ENCODE measurements at regions not wholly inside any gene's neighbourhood (a gene's known extent, or its start where the extent isn't known, plus 50 kb on each side); places are given as distances from the start of the nearest gene placed in this dataset.
"Not testable (repeated sequence)": the region's sequence is repeated elsewhere in the genome, so short reads cannot be mapped to it uniquely, and the experiment has no call there.

DNA sequence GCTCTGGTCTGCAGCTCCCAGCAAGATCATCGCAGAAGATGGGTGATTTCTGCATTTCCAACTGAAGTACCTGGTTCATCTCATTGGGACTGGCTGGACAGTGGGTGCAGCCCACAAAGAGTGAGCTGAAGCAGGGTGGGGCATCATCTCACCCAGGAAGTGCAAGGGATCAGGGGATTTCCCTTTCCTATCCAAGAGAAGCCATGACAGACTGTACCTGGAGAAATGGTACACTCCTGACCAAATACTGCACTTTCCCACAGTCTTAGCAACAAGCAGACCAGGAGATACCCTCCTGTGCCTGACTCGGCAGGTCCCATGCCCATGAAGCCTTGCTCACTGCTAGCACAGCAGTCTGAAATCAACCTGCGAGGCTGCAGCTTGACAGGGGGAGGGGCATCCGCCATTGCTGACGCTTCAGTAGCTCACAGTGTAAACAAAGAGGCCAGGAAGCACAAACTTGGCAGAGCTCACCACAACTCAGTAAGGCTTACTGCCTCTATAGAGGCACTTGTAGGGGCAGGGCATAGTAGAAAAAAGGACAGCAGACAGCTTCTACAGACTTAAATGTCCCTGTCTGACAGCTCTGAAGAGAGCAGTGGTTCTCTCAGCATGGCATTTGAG, 60.5 kb downstream of the AREG start:
- not testable (repeated sequence) for H3K4me1 ChIP-seq (ENCODE audit: control insufficient read depth, insufficient read depth, low read length, poor library complexity, severe bottlenecking); H3K9me3 ChIP-seq (ENCODE audit: control insufficient read depth, low read length); H3K36me3 ChIP-seq (ENCODE audit: control insufficient read depth, insufficient read depth, low read length); H3K27ac ChIP-seq (ENCODE audit: insufficient read depth, low read length, poor library complexity, severe bottlenecking); DNase-seq; H3K27me3 ChIP-seq (replicated peaks; ENCODE audit: control insufficient read depth, insufficient read depth, low read length, poor library complexity, severe bottlenecking); H3K4me3 ChIP-seq (ENCODE audit: insufficient read depth, low read depth, low read length, poor library complexity, severe bottlenecking)

DNA sequence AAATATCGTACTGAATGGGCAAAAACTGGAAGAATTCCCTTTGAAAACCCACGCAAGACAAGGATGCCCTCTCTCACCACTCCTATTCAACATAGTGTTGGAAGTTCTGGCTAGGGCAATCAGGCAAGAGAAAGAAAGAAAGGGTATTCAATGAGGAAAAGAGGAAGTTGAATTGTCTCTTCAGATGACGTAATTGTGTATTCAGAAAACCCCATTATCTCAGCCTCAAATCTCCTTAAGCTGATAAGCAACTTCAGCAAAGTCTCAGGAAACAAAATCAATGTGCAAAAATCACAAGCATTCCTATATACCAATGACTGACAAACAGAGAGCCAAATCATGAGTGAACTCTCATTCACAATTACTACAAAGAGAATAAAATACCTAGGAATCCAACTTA, 64.4 kb downstream of the AREG start:
- DNase-seq; H3K4me1 ChIP-seq (ENCODE audit: control insufficient read depth, insufficient read depth, low read length, poor library complexity, severe bottlenecking); H3K36me3 ChIP-seq (ENCODE audit: control insufficient read depth, insufficient read depth, low read length); H3K4me3 ChIP-seq (ENCODE audit: insufficient read depth, low read depth, low read length, poor library complexity, severe bottlenecking); H3K27ac ChIP-seq (ENCODE audit: insufficient read depth, low read length, poor library complexity, severe bottlenecking); H3K27me3 ChIP-seq (replicated peaks; ENCODE audit: control insufficient read depth, insufficient read depth, low read length, poor library complexity, severe bottlenecking); H3K9me3 ChIP-seq (ENCODE audit: control insufficient read depth, low read length): not testable (repeated sequence)

DNA sequence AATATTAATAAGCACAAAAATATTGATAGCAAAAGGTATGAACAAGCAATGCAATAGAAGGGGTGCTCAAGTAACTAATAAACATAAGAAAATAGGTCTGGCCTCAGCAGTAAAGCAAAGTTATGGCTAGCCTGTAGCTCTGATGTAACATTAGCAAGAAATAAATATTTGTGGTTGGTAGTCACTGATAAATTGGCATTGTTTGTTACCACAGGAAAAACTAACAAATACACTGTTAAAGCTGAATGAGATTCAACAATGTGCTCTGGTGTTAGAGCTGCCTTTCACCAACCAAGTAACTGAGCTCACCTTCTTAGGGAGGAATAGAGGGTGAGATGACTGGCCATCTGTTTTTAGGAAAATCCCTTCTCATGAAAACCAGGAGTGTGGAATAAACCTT, 71.4 kb downstream of the AREG start:
- Histone ChIP-seq H3K4me1 (ENCODE audit: control insufficient read depth, insufficient read depth, low read length, poor library complexity, severe bottlenecking) (no peaks in the 10 kb centered on the region), H3K27me3 (replicated peaks; ENCODE audit: control insufficient read depth, insufficient read depth, low read length, poor library complexity, severe bottlenecking) (no peaks in the 10 kb centered on the region), H3K36me3 (ENCODE audit: control insufficient read depth, insufficient read depth, low read length) (no peaks in the 10 kb centered on the region), H3K9me3 (ENCODE audit: control insufficient read depth, low read length) (no peaks in the 10 kb centered on the region), H3K27ac (ENCODE audit: insufficient read depth, low read length, poor library complexity, severe bottlenecking) (no peak overlapping the region), H3K4me3 (ENCODE audit: insufficient read depth, low read depth, low read length, poor library complexity, severe bottlenecking) (no peak overlapping the region)
- no peak for DNase-seq

DNA sequence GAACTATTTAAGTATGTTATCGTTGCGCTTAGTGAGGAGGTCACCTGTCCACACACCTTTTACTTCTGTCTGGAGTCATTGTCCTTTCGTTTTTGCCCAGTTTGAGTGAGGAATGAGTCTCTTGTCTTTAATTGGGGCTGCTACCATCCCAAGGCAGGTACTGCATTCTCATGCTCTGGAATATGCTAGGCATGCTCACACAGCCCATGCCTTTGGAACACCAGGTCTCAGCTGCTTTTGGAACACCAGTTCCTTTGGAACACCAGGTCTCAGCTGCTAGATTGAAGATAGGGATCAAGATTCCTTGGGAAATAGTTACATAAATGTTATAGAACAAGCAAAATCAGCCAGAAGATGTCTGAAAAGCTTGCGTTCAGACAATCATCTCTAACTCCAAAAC, 73.1 kb downstream of the AREG start:
- DNase-seq: no peak

DNA sequence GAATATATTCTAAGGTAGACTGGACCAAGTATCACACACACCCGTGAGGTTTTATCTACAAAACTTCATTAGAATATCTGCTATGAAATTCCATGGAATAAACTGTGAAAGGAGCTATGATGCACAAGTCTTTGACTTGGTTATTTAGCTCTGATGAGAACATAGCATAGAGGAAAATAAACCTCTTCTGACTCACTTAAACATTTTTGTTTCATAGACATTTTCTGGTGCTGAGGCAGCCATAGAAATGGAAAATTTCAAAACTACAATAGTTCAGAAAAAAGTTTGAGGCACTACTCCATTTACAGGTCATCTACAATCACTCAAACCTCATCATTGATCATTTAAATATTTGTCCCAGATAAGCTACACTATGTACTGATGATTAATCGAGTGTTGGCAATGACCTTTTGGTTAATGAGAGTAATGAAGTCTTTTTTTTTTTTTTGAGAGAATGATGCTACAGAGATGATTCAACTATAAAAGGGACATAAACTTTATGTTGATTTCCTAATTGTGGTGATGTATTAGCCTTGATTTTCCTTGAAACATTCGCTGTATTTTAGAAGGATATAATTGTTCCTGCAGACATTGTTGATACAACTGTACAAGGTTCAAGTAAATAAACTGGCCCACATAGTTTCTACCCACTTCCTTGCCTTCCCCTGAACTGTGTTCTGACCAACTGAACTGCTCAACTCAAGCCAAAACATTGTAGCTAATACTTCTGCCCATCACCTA, 77.5 kb downstream of the AREG start:
- Histone ChIP-seq H3K4me3 (ENCODE audit: insufficient read depth, low read depth, low read length, poor library complexity, severe bottlenecking) (no peak overlapping the region), H3K27ac (ENCODE audit: insufficient read depth, low read length, poor library complexity, severe bottlenecking) (no peak overlapping the region), H3K4me1 (ENCODE audit: control insufficient read depth, insufficient read depth, low read length, poor library complexity, severe bottlenecking) (no peaks in the 10 kb centered on the region), H3K36me3 (ENCODE audit: control insufficient read depth, insufficient read depth, low read length) (no peaks in the 10 kb centered on the region), H3K9me3 (ENCODE audit: control insufficient read depth, low read length) (no peaks in the 10 kb centered on the region), H3K27me3 (replicated peaks; ENCODE audit: control insufficient read depth, insufficient read depth, low read length, poor library complexity, severe bottlenecking) (no peaks in the 10 kb centered on the region)
- DNase-seq: no peak

More for the DNA sequence above, 73.1 kb downstream of the AREG start:
- H3K9me3 ChIP-seq (ENCODE audit: control insufficient read depth, low read length): no peaks in the 10 kb centered on the region
- H3K27ac ChIP-seq (ENCODE audit: insufficient read depth, low read length, poor library complexity, severe bottlenecking): no peak overlapping the region
- H3K36me3 ChIP-seq (ENCODE audit: control insufficient read depth, insufficient read depth, low read length): no peaks in the 10 kb centered on the region
- H3K4me3 ChIP-seq (ENCODE audit: insufficient read depth, low read depth, low read length, poor library complexity, severe bottlenecking): no peak overlapping the region
- no peaks in the 10 kb centered on the region for H3K4me1 ChIP-seq (ENCODE audit: control insufficient read depth, insufficient read depth, low read length, poor library complexity, severe bottlenecking)
- no peaks in the 10 kb centered on the region for H3K27me3 ChIP-seq (replicated peaks; ENCODE audit: control insufficient read depth, insufficient read depth, low read length, poor library complexity, severe bottlenecking)

DNA sequence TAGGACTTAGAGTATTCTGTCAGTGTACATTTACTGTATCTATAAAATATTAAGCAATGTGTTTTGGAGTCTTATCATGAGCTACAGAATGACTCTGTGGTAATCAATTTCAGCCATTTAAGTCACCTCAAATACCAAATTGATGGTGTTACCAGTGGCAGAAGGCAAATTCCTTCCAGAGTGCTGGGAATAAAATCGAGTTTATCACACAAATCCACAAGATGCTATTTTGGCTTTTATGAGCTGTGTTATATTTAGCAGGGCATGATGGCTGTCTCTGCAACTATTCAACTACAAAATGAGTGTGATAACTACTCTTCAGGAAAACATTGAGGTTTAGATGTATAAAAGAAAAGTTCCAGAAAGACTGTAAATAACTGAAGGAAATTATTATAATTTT, 78.2 kb downstream of the AREG start:
- no peaks in the 10 kb centered on the region for H3K27me3 ChIP-seq (replicated peaks; ENCODE audit: control insufficient read depth, insufficient read depth, low read length, poor library complexity, severe bottlenecking)
- no peaks in the 10 kb centered on the region for H3K36me3 ChIP-seq (ENCODE audit: control insufficient read depth, insufficient read depth, low read length)
- H3K4me1 ChIP-seq (ENCODE audit: control insufficient read depth, insufficient read depth, low read length, poor library complexity, severe bottlenecking): no peaks in the 10 kb centered on the region
- H3K27ac ChIP-seq (ENCODE audit: insufficient read depth, low read length, poor library complexity, severe bottlenecking): no peak overlapping the region
- no peak for DNase-seq
- H3K4me3 ChIP-seq (ENCODE audit: insufficient read depth, low read depth, low read length, poor library complexity, severe bottlenecking): no peak overlapping the region
- no peaks in the 10 kb centered on the region for H3K9me3 ChIP-seq (ENCODE audit: control insufficient read depth, low read length)

DNA sequence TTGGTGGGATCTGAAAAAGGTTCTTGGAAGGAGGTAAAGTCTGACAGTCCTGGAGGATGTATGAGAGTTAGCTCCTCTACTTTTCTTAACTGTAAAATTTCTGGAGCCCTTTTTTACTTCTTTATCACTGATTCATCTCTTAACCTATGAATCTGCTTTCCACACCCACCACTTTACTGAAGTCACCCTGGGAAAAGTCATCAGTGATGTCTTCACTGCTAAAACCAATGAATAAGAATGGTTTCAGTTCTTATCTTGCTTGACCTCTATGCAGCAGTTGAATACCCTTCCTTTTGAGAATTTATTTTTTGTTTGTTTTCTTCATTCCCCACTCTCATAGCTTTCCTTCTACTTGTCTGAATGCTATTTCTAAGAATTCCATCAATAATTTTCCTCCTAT, 80.0 kb downstream of the AREG start:
- no peaks in the 10 kb centered on the region for H3K36me3 ChIP-seq (ENCODE audit: control insufficient read depth, insufficient read depth, low read length)
- no peak for DNase-seq
- H3K27ac ChIP-seq (ENCODE audit: insufficient read depth, low read length, poor library complexity, severe bottlenecking): no peak overlapping the region
- H3K9me3 ChIP-seq (ENCODE audit: control insufficient read depth, low read length): no peaks in the 10 kb centered on the region
- no peak overlapping the region for H3K4me3 ChIP-seq (ENCODE audit: insufficient read depth, low read depth, low read length, poor library complexity, severe bottlenecking)
- H3K4me1 ChIP-seq (ENCODE audit: control insufficient read depth, insufficient read depth, low read length, poor library complexity, severe bottlenecking): no peaks in the 10 kb centered on the region
- H3K27me3 ChIP-seq (replicated peaks; ENCODE audit: control insufficient read depth, insufficient read depth, low read length, poor library complexity, severe bottlenecking): no peaks in the 10 kb centered on the region

DNA sequence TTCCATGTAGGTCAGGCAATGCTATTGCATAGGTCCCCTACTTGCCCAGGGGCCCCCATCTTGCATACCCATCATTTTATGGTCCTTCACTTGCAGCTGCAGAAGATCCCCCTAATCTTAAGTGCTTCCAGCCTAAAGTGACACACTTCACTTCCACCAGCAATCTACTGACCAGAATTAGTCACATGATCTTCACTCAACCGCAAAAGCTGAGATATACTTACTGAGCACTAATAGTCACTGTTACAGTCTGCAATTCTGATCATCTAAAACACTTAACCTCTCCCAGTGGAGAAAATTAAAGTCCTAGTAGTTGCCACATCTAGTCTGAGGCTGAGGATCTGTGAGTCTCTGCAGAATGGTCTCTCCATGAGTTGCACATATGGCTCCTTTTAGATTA, 82.1 kb downstream of the AREG start:
- H3K27ac ChIP-seq (ENCODE audit: insufficient read depth, low read length, poor library complexity, severe bottlenecking): no peak overlapping the region
- no peaks in the 10 kb centered on the region for H3K36me3 ChIP-seq (ENCODE audit: control insufficient read depth, insufficient read depth, low read length)
- no peak for DNase-seq
- no peaks in the 10 kb centered on the region for H3K4me1 ChIP-seq (ENCODE audit: control insufficient read depth, insufficient read depth, low read length, poor library complexity, severe bottlenecking)
- peaks cover under 1% of the 10 kb centered on the region for H3K27me3 ChIP-seq (replicated peaks; ENCODE audit: control insufficient read depth, insufficient read depth, low read length, poor library complexity, severe bottlenecking)
- H3K4me3 ChIP-seq (ENCODE audit: insufficient read depth, low read depth, low read length, poor library complexity, severe bottlenecking): no peak overlapping the region
- H3K9me3 ChIP-seq (ENCODE audit: control insufficient read depth, low read length): no peaks in the 10 kb centered on the region

DNA sequence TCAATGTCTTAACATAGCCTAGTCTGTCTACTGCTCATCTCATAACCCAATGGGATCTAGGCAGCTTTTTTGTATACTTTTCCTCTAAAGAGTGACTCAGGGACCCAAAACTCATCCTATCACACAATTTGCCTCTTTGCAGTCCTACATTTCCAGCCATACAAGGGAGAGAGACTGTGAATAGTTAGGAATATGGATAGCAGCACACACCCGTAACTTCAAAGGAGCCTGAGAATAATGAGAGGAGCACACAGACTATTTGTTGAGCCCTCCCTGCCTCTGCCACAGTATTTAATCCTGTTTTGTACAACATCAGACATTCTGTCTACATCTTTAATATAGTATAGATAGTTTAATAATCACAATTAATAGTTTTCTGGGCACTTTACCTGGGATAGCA, 83.2 kb downstream of the AREG start:
- H3K27me3 ChIP-seq (replicated peaks; ENCODE audit: control insufficient read depth, insufficient read depth, low read length, poor library complexity, severe bottlenecking): peaks cover 2% of the 10 kb centered on the region
- no peaks in the 10 kb centered on the region for H3K9me3 ChIP-seq (ENCODE audit: control insufficient read depth, low read length)
- H3K4me1 ChIP-seq (ENCODE audit: control insufficient read depth, insufficient read depth, low read length, poor library complexity, severe bottlenecking): no peaks in the 10 kb centered on the region
- no peak overlapping the region for H3K4me3 ChIP-seq (ENCODE audit: insufficient read depth, low read depth, low read length, poor library complexity, severe bottlenecking)
- DNase-seq: no peak
- H3K27ac ChIP-seq (ENCODE audit: insufficient read depth, low read length, poor library complexity, severe bottlenecking): no peak overlapping the region
- H3K36me3 ChIP-seq (ENCODE audit: control insufficient read depth, insufficient read depth, low read length): no peaks in the 10 kb centered on the region

DNA sequence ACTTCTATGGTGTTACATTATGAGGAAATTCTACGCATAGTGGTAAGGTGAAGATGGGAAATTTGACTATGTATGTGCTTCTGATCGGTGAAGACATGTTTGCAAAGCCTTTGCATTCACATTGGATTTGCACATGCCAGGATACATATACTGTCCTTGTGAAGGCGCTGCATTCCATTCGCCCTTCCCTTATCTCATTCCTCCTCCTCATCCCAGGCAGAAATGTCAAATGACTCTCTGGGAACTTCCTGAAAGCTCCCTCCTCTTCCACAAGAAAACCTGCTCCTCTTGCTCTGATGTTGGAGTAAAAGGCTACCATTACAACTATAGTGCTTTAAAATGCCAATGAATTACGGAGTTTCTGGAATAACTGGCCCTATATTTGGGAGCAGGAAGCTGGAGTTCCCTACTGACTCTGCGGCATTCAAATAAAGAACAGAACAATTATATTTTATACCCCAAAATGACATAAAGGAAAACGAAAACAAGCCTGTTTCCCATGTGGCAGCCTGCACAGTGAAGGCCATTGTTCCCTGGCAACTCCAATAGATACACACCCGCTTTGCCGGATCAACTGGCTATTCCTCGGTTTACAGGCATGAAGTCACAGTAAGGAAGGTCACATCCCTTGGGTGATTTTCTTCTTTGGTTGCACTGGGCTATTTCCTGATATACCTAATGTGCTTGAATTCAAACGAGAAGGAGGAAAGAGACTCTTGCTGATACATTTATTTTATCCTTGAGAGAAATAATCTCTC, 84.5 kb downstream of the AREG start:
- DNase-seq: no peak
- Histone ChIP-seq H3K36me3 (ENCODE audit: control insufficient read depth, insufficient read depth, low read length) (no peaks in the 10 kb centered on the region), H3K4me1 (ENCODE audit: control insufficient read depth, insufficient read depth, low read length, poor library complexity, severe bottlenecking) (no peaks in the 10 kb centered on the region), H3K27me3 (replicated peaks; ENCODE audit: control insufficient read depth, insufficient read depth, low read length, poor library complexity, severe bottlenecking) (peaks cover 2% of the 10 kb centered on the region), H3K4me3 (ENCODE audit: insufficient read depth, low read depth, low read length, poor library complexity, severe bottlenecking) (no peak overlapping the region), H3K9me3 (ENCODE audit: control insufficient read depth, low read length) (no peaks in the 10 kb centered on the region), H3K27ac (ENCODE audit: insufficient read depth, low read length, poor library complexity, severe bottlenecking) (no peak overlapping the region)

Measured in effector memory CD4-positive, alpha-beta T cell (primary cell).